HepG2 (cell line): ENCODE measurements at regions not wholly inside any gene's neighbourhood (a gene's known extent, or its start where the extent isn't known, plus 50 kb on each side); places are given as distances from the start of the nearest gene placed in this dataset.

ENCODE experiments used
- ATAC-seq: fragments of 200-7000 bp; cut with Tn5 transposase; 3 replicates; pipeline ENCODE4 v1.9.1; 2020; ENCODE audit warnings: mild to moderate bottlenecking, moderate library complexity
- BruUV-seq: library from RNA; stranded (reverse); fragments of 400-500 nt; replicated peaks from 2 replicates; lab custom pipeline; 2021; lab: Mats Ljungman, UMichigan
- CTCF ChIA-PET: fragments of 300-600 bp; formaldehyde crosslinking; extraction: SDS; loops from one replicate; lab custom pipeline; 2021; ENCODE audit warnings: low total read pairs, inconsistent platforms, low intra/inter-chr PET ratio; lab: Yijun Ruan, JAX
- POLR2A ChIA-PET: fragments of 350-600 bp; sonication (Branson Sonifier 250); formaldehyde crosslinking; loops from one replicate; lab custom pipeline; 2020; ENCODE audit warnings: antibody characterized with exemption, inconsistent platforms; lab: Yijun Ruan, JAX
- DNase-seq: peaks from one replicate; pipeline ENCODE4 v3.0.0-alpha.2; 2015; ENCODE audit warnings: low spot score
- FAIRE-seq: peaks from 3 replicates; lab custom pipeline; 2011; peaks lifted over from hg19 to GRCh38; lab: Jason Lieb, UNC
- H2AFZ ChIP-seq: one replicate; pipeline ENCODE4 v1.6.1; 2011; ENCODE audit warnings: low read length, inconsistent platforms
- H3K27ac ChIP-seq: fragments of 300-600 bp; 3 replicates; pipeline ENCODE4 v1.8.0; 2011; ENCODE audit warnings: mixed run types, mild to moderate bottlenecking, mixed read lengths, low read length, inconsistent platforms; ENCODE audit not compliant: insufficient read depth; ENCODE audit errors: extremely low read length
- H3K27me3 ChIP-seq, 2 experiments: fragments of 200-600 bp in 1 of 2; 2 replicates in 1 of 2; 3 replicates in 1 of 2; pipeline versions ENCODE4 v1.6.0 to v1.8.0; 2011; ENCODE audit warnings: low read length in 2 of 2, mild to moderate bottlenecking in 2 of 2, moderate library complexity in 2 of 2, inconsistent platforms in 1 of 2; ENCODE audit not compliant: insufficient read depth in 2 of 2, control insufficient read depth in 1 of 2
- H3K36me3 ChIP-seq, 2 experiments: fragments of 200-600 bp in 1 of 2; replicated peaks in 1 of 2; 2 replicates in 1 of 2; 3 replicates in 1 of 2; pipeline versions ENCODE4 v1.5.1 to v1.8.0; 2011; ENCODE audit warnings: low read length in 2 of 2, inconsistent platforms in 1 of 2; ENCODE audit not compliant: insufficient read depth in 2 of 2, control insufficient read depth in 1 of 2
- H3K4me1 ChIP-seq: 2 replicates; pipeline ENCODE4 v1.5.1; 2012; ENCODE audit warnings: low read length, inconsistent platforms; ENCODE audit not compliant: insufficient read depth
- H3K4me2 ChIP-seq: 2 replicates; pipeline ENCODE4 v1.6.0; 2011; ENCODE audit warnings: low read depth, low read length, inconsistent platforms
- H3K4me3 ChIP-seq, 3 experiments: fragments of 200-600 bp in 1 of 3; sonication (generic), shearing (Covaris generic) in 1 of 3; replicated peaks in 1 of 3; 2 replicates each; pipeline ENCODE4 v1.5.1; 2011 to 2016; ENCODE audit warnings: low read length in 3 of 3, inconsistent platforms in 2 of 3, low read depth in 2 of 3, mild to moderate bottlenecking in 2 of 3, control low read depth in 1 of 3, mixed read lengths in 1 of 3; ENCODE audit not compliant: insufficient read depth in 1 of 3
- H3K79me2 ChIP-seq: one replicate; pipeline ENCODE4 v1.6.1; 2011; ENCODE audit warnings: low read length, inconsistent platforms; ENCODE audit not compliant: insufficient read depth
- H3K9ac ChIP-seq: 2 replicates; pipeline ENCODE4 v1.6.0; 2011; ENCODE audit warnings: mild to moderate bottlenecking, low read depth, low read length, inconsistent platforms; ENCODE audit not compliant: insufficient read depth
- H3K9me3 ChIP-seq: 2 replicates; pipeline ENCODE4 v1.5.1; 2012; ENCODE audit warnings: mild to moderate bottlenecking, low read length
- H4K20me1 ChIP-seq: 2 replicates; pipeline ENCODE4 v1.6.0; 2011; ENCODE audit warnings: inconsistent platforms, mild to moderate bottlenecking, low read length, moderate library complexity; ENCODE audit not compliant: insufficient read depth
- DR1 ChIP-seq: sonication (generic); formaldehyde crosslinking; IDR thresholded peaks from 2 replicates; pipeline ENCODE4 v1.8.0; 2021; ENCODE audit warnings: mild to moderate bottlenecking, missing genetic modification reagents, inconsistent platforms
- EP300 ChIP-seq, 3 experiments: sonication (generic) in 1 of 3; formaldehyde crosslinking in 1 of 3; IDR thresholded peaks; 2 replicates each; pipeline versions ENCODE4 v1.5.1 to v1.6.1; 2011 to 2020; ENCODE audit warnings: low read depth in 2 of 3, low read length in 2 of 3, borderline replicate concordance in 1 of 3, improper control_type of control experiment in 1 of 3, mild to moderate bottlenecking in 1 of 3, missing genetic modification reagents in 1 of 3, moderate library complexity in 1 of 3
- JUNB ChIP-seq: sonication (generic); formaldehyde crosslinking; IDR thresholded peaks from 2 replicates; pipeline ENCODE4 v1.8.0; 2022; ENCODE audit warnings: missing genetic modification reagents, mild to moderate bottlenecking, borderline replicate concordance
- KLF9 ChIP-seq: IDR thresholded peaks from 2 replicates; pipeline ENCODE4 v1.6.1; 2016; ENCODE audit warnings: low read depth
- SAFB2 ChIP-seq: sonication (generic); formaldehyde crosslinking; IDR thresholded peaks from 2 replicates; pipeline ENCODE4 v1.5.1; 2020; ENCODE audit warnings: missing genetic modification reagents, low read depth, mild to moderate bottlenecking, borderline replicate concordance
- TGIF2 ChIP-seq: IDR thresholded peaks from 2 replicates; pipeline ENCODE4 v1.6.1; 2016; ENCODE audit warnings: control low read depth, missing compliant biosample characterization
- ZXDC ChIP-seq: sonication (generic); formaldehyde crosslinking; IDR thresholded peaks from 2 replicates; pipeline ENCODE4 v1.5.0; 2020; ENCODE audit warnings: mild to moderate bottlenecking, missing genetic modification reagents
- WGBS: methylation state at CpG from one replicate; pipeline ENCODE4 v1.1.6; 2017; ENCODE audit warnings: low lambda C conversion rate; 5-methylcytosine and 5-hydroxymethylcytosine counted together
- in situ Hi-C: cut with HindIII; loops from 2 replicates; pipeline ENCODE4 v1.10.0; 2017; ENCODE audit warnings: low pct_unique_long_range_greater_than_20kb; ENCODE audit not compliant: extremely low pct_ligation_motif_present
- intact Hi-C: fragments of 100-400 bp; cut with micrococcal nuclease; formaldehyde crosslinking; loops from one replicate; pipeline ENCODE4 v1.10.0; 2022; ENCODE audit not compliant: unreplicated experiment

DNA sequence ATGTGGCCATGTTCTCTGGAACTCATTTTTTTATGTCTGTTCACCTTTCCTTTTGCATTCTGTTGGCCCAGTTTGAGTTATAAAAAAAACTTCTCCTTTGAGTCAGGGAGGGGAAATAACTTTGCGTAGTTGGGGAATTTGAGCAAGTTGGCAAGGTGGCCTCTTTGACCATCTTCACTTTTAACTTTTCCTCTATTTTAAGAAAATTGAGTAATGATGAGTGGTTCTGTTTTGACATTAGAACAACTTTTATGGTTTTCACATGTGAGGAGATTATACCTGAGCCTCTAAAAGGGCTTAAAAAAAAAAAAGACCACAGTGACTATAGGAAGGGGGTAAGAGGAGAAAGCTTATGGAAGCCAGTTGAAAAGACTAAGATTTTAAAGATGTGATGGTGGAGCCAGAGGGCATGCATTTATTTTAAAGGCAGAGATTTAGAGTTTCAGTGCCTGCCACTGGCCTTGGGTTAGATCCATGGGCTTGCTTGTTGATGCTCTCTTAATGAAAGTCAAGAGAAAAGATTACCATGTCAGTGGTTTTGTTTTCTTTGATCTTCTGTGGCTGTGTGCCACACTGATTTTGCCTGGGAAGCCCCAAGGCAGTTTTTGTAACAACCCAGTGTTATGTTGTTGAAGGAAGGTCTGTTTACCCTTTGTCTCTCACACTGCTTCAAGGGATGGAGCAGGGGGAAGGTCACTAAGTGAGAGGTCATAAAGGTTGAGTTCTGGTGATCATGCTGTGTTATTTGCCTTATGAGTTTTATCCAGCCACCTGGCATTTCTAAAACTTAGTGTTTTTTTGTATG lies 219.7 kb upstream of the CD180 start:
- H3K4me3 ChIP-seq, result no peak overlapping the region
- TF ChIP-seq SAFB2 (CRISPR knock-in tag), result no peak
- TF ChIP-seq TGIF2 (CRISPR knock-in tag), result no peak
- no peak for TF ChIP-seq KLF9 (CRISPR knock-in tag)
- no peak for TF ChIP-seq DR1 (CRISPR knock-in tag)
- TF ChIP-seq ZXDC (CRISPR knock-in tag), result no peak
- TF ChIP-seq EP300 (IDR thresholded peaks at IDR 0.05; ENCODE audit: low read depth in 2 of 2, low read length in 2 of 2), result no peak
- TF ChIP-seq EP300 (CRISPR knock-in tag; IDR thresholded peaks at IDR 0.05; ENCODE audit: borderline replicate concordance), result no peak
- TF ChIP-seq JUNB (CRISPR knock-in tag), result no peak
- H3K4me1 ChIP-seq, result no peaks in the 10 kb centered on the region
- 97% methylated on average over 1 of the region's 1 CpG for WGBS
- intact Hi-C loops, result no loop called here
- BruUV-seq, result no TSS peak
- H3K27me3 ChIP-seq, result no peaks in the 10 kb centered on the region
- H3K9me3 ChIP-seq, result no peaks in the 10 kb centered on the region
- no peaks in the 10 kb centered on the region for H3K79me2 ChIP-seq
- H3K36me3 ChIP-seq, result no peaks in the 10 kb centered on the region
- no peak overlapping the region for H2AFZ ChIP-seq
- no peak overlapping the region for H3K27ac ChIP-seq
- CTCF ChIA-PET, result no interaction called here
- no peak overlapping the region for H3K9ac ChIP-seq
- FAIRE-seq (no peak), ATAC-seq (no peak), DNase-seq (no peak)
- in situ Hi-C loops, result no loop called here
- POLR2A ChIA-PET, result no interaction called here
- no peak overlapping the region for H3K4me2 ChIP-seq
- no peaks in the 10 kb centered on the region for H4K20me1 ChIP-seq
